Activated CD8-positive, alpha-beta memory T cell treated with anti-CD3 and anti-CD28 coated beads for 1 hour (primary cell): ENCODE measurements at regions not wholly inside any gene's neighbourhood (a gene's known extent, or its start where the extent isn't known, plus 50 kb on each side); places are given as distances from the start of the nearest gene placed in this dataset.

Experiments used
- DNase-seq, 2 donors: peaks; one replicate each; pipeline ENCODE4 v3.0.0-alpha.2; 2020; ENCODE audit warnings: low read depth in 1 of 2; ENCODE audit errors: extremely low read depth in 1 of 2

- DNase-seq: no peak
Measured at GRCh38 chr15:77739591-77740378, 107.1 kb upstream of the LINGO1 start.

- no peak for DNase-seq
Measured at GRCh38 chr15:77738441-77739302, 106.0 kb upstream of the LINGO1 start.

- no peak for DNase-seq
Measured at GRCh38 chr15:77738038-77738370, 105.3 kb upstream of the LINGO1 start.

GRCh38 chr15:77737238-77738037 is 104.7 kb upstream of the LINGO1 start:
- DNase-seq: no peak

- no peak for DNase-seq
Measured at GRCh38 chr15:77734306-77734705, 101.6 kb upstream of the LINGO1 start.

GRCh38 chr15:77733579-77734300 is 101.0 kb upstream of the LINGO1 start:
- DNase-seq: no peak

GRCh38 chr15:77732514-77733335 is 100.0 kb upstream of the LINGO1 start:
- no peak for DNase-seq

GRCh38 chr15:77731945-77732344 is 99.2 kb upstream of the LINGO1 start:
- no peak for DNase-seq

GRCh38 chr15:77731067-77731466 is 98.4 kb upstream of the LINGO1 start:
- DNase-seq: no peak

GRCh38 chr15:77727635-77728304 is 95.1 kb upstream of the LINGO1 start:
- DNase-seq: no peak

- DNase-seq: no peak
Measured at GRCh38 chr15:77724715-77725114, 92.0 kb upstream of the LINGO1 start.

- no peak for DNase-seq
Measured at GRCh38 chr15:77723756-77724155, 91.0 kb upstream of the LINGO1 start.

GRCh38 chr15:77722759-77723460 is 90.2 kb upstream of the LINGO1 start:
- DNase-seq: no peak

GRCh38 chr15:77721963-77722362 is 89.3 kb upstream of the LINGO1 start:
- DNase-seq: no peak

GRCh38 chr15:77720655-77721054 is 87.9 kb upstream of the LINGO1 start:
- no peak for DNase-seq

GRCh38 chr15:77720173-77720572 is 87.5 kb upstream of the LINGO1 start:
- DNase-seq: no peak

GRCh38 chr15:77719450-77719849 is 86.7 kb upstream of the LINGO1 start:
- no peak for DNase-seq

GRCh38 chr15:77717333-77717990 is 84.8 kb upstream of the LINGO1 start:
- no peak for DNase-seq
